Activated CD4-positive, alpha-beta memory T cell treated with anti-CD3 and anti-CD28 coated beads, Interleukin-2, amount 10 ng/mL, durations not matched to agents 7 days and 5 days (primary cell): ENCODE measurements at regions not wholly inside any gene's neighbourhood (a gene's known extent, or its start where the extent isn't known, plus 50 kb on each side); places are given as distances from the start of the nearest gene placed in this dataset.

ENCODE experiments used
- CTCF ChIA-PET: fragments of 350-600 bp; sonication (Branson Sonifier 250); formaldehyde crosslinking; loops from one replicate; lab custom pipeline; 2021; ENCODE audit warnings: antibody characterized with exemption, inconsistent platforms; lab: Charles Lee
- POLR2A ChIA-PET: fragments of 350-600 bp; sonication (Branson Sonifier 250); formaldehyde crosslinking; loops from one replicate; lab custom pipeline; 2021; ENCODE audit warnings: antibody characterized with exemption; lab: Charles Lee
- DNase-seq: peaks from one replicate; pipeline ENCODE4 v3.0.0-alpha.2; 2020
- H3K27ac Mint-ChIP-seq: one replicate; pipeline ENCODE4 v1.8.0; 2021; ENCODE audit warnings: mild to moderate bottlenecking, mixed read lengths
- H3K27me3 Mint-ChIP-seq: one replicate; pipeline ENCODE4 v1.8.0; 2021; ENCODE audit warnings: mixed read lengths
- H3K36me3 Mint-ChIP-seq: one replicate; pipeline ENCODE4 v1.8.0; 2021; ENCODE audit warnings: low read depth, mixed read lengths
- H3K4me1 Mint-ChIP-seq: one replicate; pipeline ENCODE4 v1.8.0; 2021; ENCODE audit warnings: mixed read lengths
- H3K4me3 Mint-ChIP-seq: one replicate; pipeline ENCODE4 v1.8.0; 2021; ENCODE audit warnings: mild to moderate bottlenecking, mixed read lengths
- H3K9me3 Mint-ChIP-seq: one replicate; pipeline ENCODE4 v1.8.0; 2021; ENCODE audit warnings: mixed read lengths

- no peak for DNase-seq
- Mint-ChIP-seq H3K4me1 (no peaks in the 10 kb centered on the region), H3K27me3 (no peaks in the 10 kb centered on the region), H3K27ac (no peak overlapping the region), H3K9me3 (no peaks in the 10 kb centered on the region), H3K36me3 (no peaks in the 10 kb centered on the region), H3K4me3 (no peak overlapping the region)
- CTCF ChIA-PET, result no interaction called here
- POLR2A ChIA-PET, result interaction anchor here (0.5 kb wide), 1 partner anchor 741 kb away, joined by 3 read pairs; no protein-coding TSS in a partner anchor
Measured at GRCh38 chr3:3745693-3746092, 53.5 kb upstream of the LRRN1 start.

- Mint-ChIP-seq H3K4me1 (no peaks in the 10 kb centered on the region), H3K9me3 (no peaks in the 10 kb centered on the region), H3K27ac (no peak overlapping the region), H3K27me3 (no peaks in the 10 kb centered on the region), H3K36me3 (no peaks in the 10 kb centered on the region), H3K4me3 (no peak overlapping the region)
- ChIA-PET CTCF (no interaction called here), POLR2A (no interaction called here)
- no peak for DNase-seq
Measured at GRCh38 chr3:3744826-3745225, 54.4 kb upstream of the LRRN1 start.

- Mint-ChIP-seq H3K27me3 (no peaks in the 10 kb centered on the region), H3K9me3 (no peaks in the 10 kb centered on the region), H3K27ac (no peak overlapping the region), H3K4me1 (no peaks in the 10 kb centered on the region), H3K4me3 (no peak overlapping the region), H3K36me3 (no peaks in the 10 kb centered on the region)
- CTCF ChIA-PET, result no interaction called here
- POLR2A ChIA-PET, result interaction anchor here (0.7 kb wide), 1 partner anchor 806 kb away, joined by 3 read pairs; no protein-coding TSS in a partner anchor
- no peak for DNase-seq
Measured at GRCh38 chr3:3743754-3744153, 55.5 kb upstream of the LRRN1 start.

- POLR2A ChIA-PET, result no interaction called here
- Mint-ChIP-seq H3K27ac (no peak overlapping the region), H3K27me3 (no peaks in the 10 kb centered on the region)
Measured at GRCh38 chr3:3740061-3740460, 59.2 kb upstream of the LRRN1 start.

GRCh38 chr3:3739330-3740060 lies 59.7 kb upstream of the LRRN1 start:
- Mint-ChIP-seq H3K4me1 (no peaks in the 10 kb centered on the region), H3K27ac (no peak overlapping the region), H3K4me3 (no peak overlapping the region), H3K9me3 (no peaks in the 10 kb centered on the region), H3K27me3 (no peaks in the 10 kb centered on the region), H3K36me3 (no peaks in the 10 kb centered on the region)
- CTCF ChIA-PET, result no interaction called here
- POLR2A ChIA-PET, result no interaction called here
- no peak for DNase-seq

More at GRCh38 chr3:3740061-3740460, 59.2 kb upstream of the LRRN1 start:
- no peaks in the 10 kb centered on the region for H3K36me3 Mint-ChIP-seq
- no peak overlapping the region for H3K4me3 Mint-ChIP-seq
- CTCF ChIA-PET, result no interaction called here
- no peaks in the 10 kb centered on the region for H3K4me1 Mint-ChIP-seq
- DNase-seq, result no peak
- H3K9me3 Mint-ChIP-seq, result no peaks in the 10 kb centered on the region

GRCh38 chr3:3737531-3737930 lies 61.7 kb upstream of the LRRN1 start:
- no peak for DNase-seq
- CTCF ChIA-PET, result no interaction called here
- H3K4me1 Mint-ChIP-seq, result no peaks in the 10 kb centered on the region
- no peak overlapping the region for H3K27ac Mint-ChIP-seq
- H3K9me3 Mint-ChIP-seq, result no peaks in the 10 kb centered on the region
- H3K4me3 Mint-ChIP-seq, result no peak overlapping the region
- no peaks in the 10 kb centered on the region for H3K36me3 Mint-ChIP-seq
- POLR2A ChIA-PET, result no interaction called here
- no peaks in the 10 kb centered on the region for H3K27me3 Mint-ChIP-seq

- no peaks in the 10 kb centered on the region for H3K4me1 Mint-ChIP-seq
- no peaks in the 10 kb centered on the region for H3K9me3 Mint-ChIP-seq
- no peak for DNase-seq
- no peaks in the 10 kb centered on the region for H3K27me3 Mint-ChIP-seq
- no peak overlapping the region for H3K27ac Mint-ChIP-seq
- H3K36me3 Mint-ChIP-seq, result no peaks in the 10 kb centered on the region
- CTCF ChIA-PET, result no interaction called here
- no peak overlapping the region for H3K4me3 Mint-ChIP-seq
- POLR2A ChIA-PET, result no interaction called here
Measured at GRCh38 chr3:3735919-3736318, 63.3 kb upstream of the LRRN1 start.

GRCh38 chr3:3734881-3735280 lies 64.3 kb upstream of the LRRN1 start:
- Mint-ChIP-seq H3K36me3 (no peaks in the 10 kb centered on the region), H3K27ac (no peak overlapping the region), H3K4me3 (no peak overlapping the region), H3K4me1 (no peaks in the 10 kb centered on the region), H3K9me3 (no peaks in the 10 kb centered on the region), H3K27me3 (no peaks in the 10 kb centered on the region)
- CTCF ChIA-PET, result no interaction called here
- POLR2A ChIA-PET, result no interaction called here
- DNase-seq, result no peak

GRCh38 chr3:3729261-3729660 lies 70.0 kb upstream of the LRRN1 start:
- H3K4me1 Mint-ChIP-seq, result no peaks in the 10 kb centered on the region
- ChIA-PET POLR2A (no interaction called here), CTCF (no interaction called here)
- no peaks in the 10 kb centered on the region for H3K27me3 Mint-ChIP-seq
- no peak for DNase-seq
- H3K9me3 Mint-ChIP-seq, result no peaks in the 10 kb centered on the region
- H3K27ac Mint-ChIP-seq, result no peak overlapping the region
- no peak overlapping the region for H3K4me3 Mint-ChIP-seq
- no peaks in the 10 kb centered on the region for H3K36me3 Mint-ChIP-seq

- ChIA-PET CTCF (no interaction called here), POLR2A (no interaction called here)
- H3K27me3 Mint-ChIP-seq, result no peaks in the 10 kb centered on the region
- DNase-seq, result no peak
- no peak overlapping the region for H3K4me3 Mint-ChIP-seq
- H3K9me3 Mint-ChIP-seq, result no peaks in the 10 kb centered on the region
- H3K4me1 Mint-ChIP-seq, result no peaks in the 10 kb centered on the region
- H3K36me3 Mint-ChIP-seq, result no peaks in the 10 kb centered on the region
- no peak overlapping the region for H3K27ac Mint-ChIP-seq
Measured at GRCh38 chr3:3726549-3726948, 72.7 kb upstream of the LRRN1 start.

- Mint-ChIP-seq H3K27ac (no peak overlapping the region), H3K9me3 (peaks cover 2% of the 10 kb centered on the region), H3K27me3 (no peaks in the 10 kb centered on the region), H3K36me3 (no peaks in the 10 kb centered on the region), H3K4me3 (no peak overlapping the region), H3K4me1 (no peaks in the 10 kb centered on the region)
- CTCF ChIA-PET, result no interaction called here
- DNase-seq, result no peak
- POLR2A ChIA-PET, result no interaction called here
Measured at GRCh38 chr3:3714572-3714971, 84.7 kb upstream of the LRRN1 start.

- H3K9me3 Mint-ChIP-seq, result no peaks in the 10 kb centered on the region
- no peak overlapping the region for H3K27ac Mint-ChIP-seq
- ChIA-PET CTCF (no interaction called here), POLR2A (no interaction called here)
- H3K4me1 Mint-ChIP-seq, result no peaks in the 10 kb centered on the region
- no peak overlapping the region for H3K4me3 Mint-ChIP-seq
- no peaks in the 10 kb centered on the region for H3K27me3 Mint-ChIP-seq
- no peaks in the 10 kb centered on the region for H3K36me3 Mint-ChIP-seq
- no peak for DNase-seq
Measured at GRCh38 chr3:3712971-3713370, 86.3 kb upstream of the LRRN1 start.

- no peak for DNase-seq
- ChIA-PET CTCF (no interaction called here), POLR2A (no interaction called here)
- Mint-ChIP-seq H3K27ac (no peak overlapping the region), H3K4me1 (no peaks in the 10 kb centered on the region), H3K4me3 (no peak overlapping the region), H3K9me3 (no peaks in the 10 kb centered on the region), H3K36me3 (no peaks in the 10 kb centered on the region), H3K27me3 (no peaks in the 10 kb centered on the region)
Measured at GRCh38 chr3:3708769-3709115, 90.5 kb upstream of the LRRN1 start.
